GM13977 (cell line): ENCODE measurements at regions not wholly inside any gene's neighbourhood (a gene's known extent, or its start where the extent isn't known, plus 50 kb on each side); places are given as distances from the start of the nearest gene placed in this dataset.

Experiments used
- DNase-seq: peaks from one replicate; pipeline ENCODE4 v3.0.0; 2012; ENCODE audit warnings: low spot score
- in situ Hi-C: fragments of 300-500 bp; cut with MboI; formaldehyde crosslinking; loops from one replicate; pipeline ENCODE4 v1.12.0; 2022; ENCODE audit warnings: low sequenced_read_pairs, low pct_unique_long_range_greater_than_20kb, mixed read lengths, inconsistent platforms; ENCODE audit not compliant: unreplicated experiment
- TF ChIP-seq, protein P1 (sequence below): IDR thresholded peaks from 2 replicates; pipeline ENCODE4 v1.5.1; 2012; ENCODE audit warnings: mild to moderate bottlenecking, control low read depth; ENCODE audit not compliant: insufficient read depth; ENCODE audit errors: extremely low read depth, missing control alignments

- DNase-seq = no peak
- in situ Hi-C loops = no loop called here
- TF ChIP-seq, protein P1, sequence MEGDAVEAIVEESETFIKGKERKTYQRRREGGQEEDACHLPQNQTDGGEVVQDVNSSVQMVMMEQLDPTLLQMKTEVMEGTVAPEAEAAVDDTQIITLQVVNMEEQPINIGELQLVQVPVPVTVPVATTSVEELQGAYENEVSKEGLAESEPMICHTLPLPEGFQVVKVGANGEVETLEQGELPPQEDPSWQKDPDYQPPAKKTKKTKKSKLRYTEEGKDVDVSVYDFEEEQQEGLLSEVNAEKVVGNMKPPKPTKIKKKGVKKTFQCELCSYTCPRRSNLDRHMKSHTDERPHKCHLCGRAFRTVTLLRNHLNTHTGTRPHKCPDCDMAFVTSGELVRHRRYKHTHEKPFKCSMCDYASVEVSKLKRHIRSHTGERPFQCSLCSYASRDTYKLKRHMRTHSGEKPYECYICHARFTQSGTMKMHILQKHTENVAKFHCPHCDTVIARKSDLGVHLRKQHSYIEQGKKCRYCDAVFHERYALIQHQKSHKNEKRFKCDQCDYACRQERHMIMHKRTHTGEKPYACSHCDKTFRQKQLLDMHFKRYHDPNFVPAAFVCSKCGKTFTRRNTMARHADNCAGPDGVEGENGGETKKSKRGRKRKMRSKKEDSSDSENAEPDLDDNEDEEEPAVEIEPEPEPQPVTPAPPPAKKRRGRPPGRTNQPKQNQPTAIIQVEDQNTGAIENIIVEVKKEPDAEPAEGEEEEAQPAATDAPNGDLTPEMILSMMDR = no peak
These were observed 263.0 kb upstream of the TRIB2 start for GRCh38 chr2:12453731-12454130.

- no peak for DNase-seq
- TF ChIP-seq, protein P1 = no peak
- in situ Hi-C loops = no loop called here
These were observed 261.1 kb upstream of the TRIB2 start for GRCh38 chr2:12455661-12456060.

GRCh38 chr2:12456293-12457106 is 260.2 kb upstream of the TRIB2 start:
- in situ Hi-C loops = no loop called here
- DNase-seq = peak; percentile 68
- TF ChIP-seq, protein P1 = no peak

DNA sequence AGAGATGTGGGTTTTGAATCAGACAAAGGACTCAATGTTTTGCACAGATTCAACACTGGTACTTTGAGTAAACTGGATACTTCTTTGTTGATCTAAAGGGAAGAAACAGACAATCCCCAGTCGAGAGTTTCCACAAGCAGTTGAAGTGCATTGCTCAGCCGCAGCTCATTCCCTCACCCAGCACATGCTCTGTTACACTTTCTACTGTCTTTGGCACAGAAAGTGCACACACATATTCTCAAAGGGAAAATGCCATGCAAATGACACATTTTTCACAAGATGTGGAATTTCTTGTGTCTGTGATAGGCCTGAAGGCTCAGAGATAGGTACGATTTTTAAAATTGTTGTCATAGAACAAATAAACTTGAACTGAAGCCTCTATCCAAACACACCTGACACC is 258.9 kb upstream of the TRIB2 start:
- in situ Hi-C loops = no loop called here
- TF ChIP-seq, protein P1 = no peak
- DNase-seq = no peak

DNA sequence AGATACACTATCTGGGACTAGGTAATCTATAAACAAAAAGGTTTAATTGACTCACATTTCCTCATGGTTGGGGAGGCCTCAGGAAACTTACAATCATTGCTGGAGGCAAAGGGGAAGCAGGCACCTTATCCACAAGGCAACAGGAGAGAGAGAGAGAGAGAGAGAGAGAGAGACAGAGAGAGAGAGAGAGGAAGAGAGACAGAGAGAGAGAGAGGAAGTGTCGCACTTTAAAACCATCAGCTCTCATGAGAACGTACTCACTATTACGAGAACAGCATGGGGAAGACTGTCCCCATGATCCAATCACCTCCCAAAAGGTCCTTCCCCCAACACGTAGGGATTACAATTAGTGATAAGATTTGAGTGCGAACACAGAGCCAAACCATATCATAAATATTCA is 253.5 kb upstream of the TRIB2 start:
- DNase-seq = no peak
- TF ChIP-seq, protein P1 = no peak
- in situ Hi-C loops = no loop called here

DNA sequence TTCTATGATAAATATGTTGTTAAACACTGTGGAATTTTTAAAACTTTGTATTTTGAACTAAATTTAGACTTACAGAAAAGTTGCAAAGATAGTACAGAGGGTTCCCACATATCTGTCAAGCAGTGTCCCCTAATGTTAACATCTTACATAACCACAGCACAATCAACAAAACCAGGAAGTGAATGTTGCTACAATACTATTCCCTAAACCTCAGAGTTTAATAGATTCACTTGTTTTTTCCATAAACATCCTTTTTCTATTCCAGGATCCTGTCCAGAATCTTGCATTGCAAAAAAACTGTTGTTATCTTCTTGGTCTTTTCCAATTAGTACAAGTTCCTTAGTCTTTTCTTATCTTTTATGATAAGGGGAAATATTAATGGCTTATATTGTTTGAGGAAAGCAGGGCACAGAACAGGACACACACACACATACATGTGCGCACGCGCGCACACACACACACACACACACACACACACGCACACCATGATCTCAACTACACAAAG is 251.1 kb upstream of the TRIB2 start:
- TF ChIP-seq, protein P1 = no peak
- no peak for DNase-seq
- in situ Hi-C loops = no loop called here
